NCI-H2196 (cell line): ENCODE measurements at regions not wholly inside any gene's neighbourhood (a gene's known extent, or its start where the extent isn't known, plus 50 kb on each side); places are given as distances from the start of the nearest gene placed in this dataset.
A peak's percentile ranks its signal among the peaks of the same experiment; 100 is the strongest.

Source experiments
- DNase-seq: peaks from one replicate; lab custom pipeline; 2025; ENCODE audit not compliant: unreplicated experiment; lab: John Stamatoyannopoulos, UW

- DNase-seq = no peak
Measured at GRCh38 chr15:91471468-91471867, 371.4 kb downstream of the SV2B start.

GRCh38 chr15:91472316-91472756, 372.3 kb downstream of the SV2B start:
- peak; percentile 4 for DNase-seq

GRCh38 chr15:91473894-91474545, 374.0 kb downstream of the SV2B start:
- no peak for DNase-seq

GRCh38 chr15:91476861-91477260, 376.6 kb upstream of the SLCO3A1 start:
- no peak for DNase-seq

GRCh38 chr15:91478717-91479191, 374.8 kb upstream of the SLCO3A1 start:
- DNase-seq = no peak

- no peak for DNase-seq
Measured at GRCh38 chr15:91480426-91480825, 373.1 kb upstream of the SLCO3A1 start.

GRCh38 chr15:91482799-91483198, 370.7 kb upstream of the SLCO3A1 start:
- no peak for DNase-seq

- DNase-seq = no peak
Measured at GRCh38 chr15:91484141-91484540, 369.4 kb upstream of the SLCO3A1 start.

- no peak for DNase-seq
Measured at GRCh38 chr15:91488452-91488851, 365.1 kb upstream of the SLCO3A1 start.

- DNase-seq = no peak
Measured at GRCh38 chr15:91490211-91490610, 363.3 kb upstream of the SLCO3A1 start.

GRCh38 chr15:91491101-91491950, 362.2 kb upstream of the SLCO3A1 start:
- no peak for DNase-seq

- DNase-seq = no peak
Measured at GRCh38 chr15:91496754-91497691, 356.5 kb upstream of the SLCO3A1 start.

GRCh38 chr15:91498046-91498748, 355.3 kb upstream of the SLCO3A1 start:
- no peak for DNase-seq

GRCh38 chr15:91498749-91499062, 354.8 kb upstream of the SLCO3A1 start:
- no peak for DNase-seq

GRCh38 chr15:91499774-91500383, 353.6 kb upstream of the SLCO3A1 start:
- no peak for DNase-seq

- no peak for DNase-seq
Measured at GRCh38 chr15:91508633-91509032, 344.9 kb upstream of the SLCO3A1 start.

GRCh38 chr15:91514147-91514546, 339.4 kb upstream of the SLCO3A1 start:
- DNase-seq = no peak

- no peak for DNase-seq
Measured at GRCh38 chr15:91515188-91515754, 338.2 kb upstream of the SLCO3A1 start.

GRCh38 chr15:91516866-91517265, 336.6 kb upstream of the SLCO3A1 start:
- DNase-seq = no peak
